Type B pancreatic cell (in vitro differentiated cells): ENCODE measurements at regions not wholly inside any gene's neighbourhood (a gene's known extent, or its start where the extent isn't known, plus 50 kb on each side); places are given as distances from the start of the nearest gene placed in this dataset.

Source experiments
- DNase-seq: peaks from one replicate; pipeline ENCODE4 v3.0.0; 2021; ENCODE audit warnings: mixed read lengths; ENCODE audit not compliant: unreplicated experiment; ENCODE audit errors: extremely low spot score
- H3K27ac Mint-ChIP-seq: 2 replicates; pipeline ENCODE4 v1.8.0; 2021; ENCODE audit warnings: mild to moderate bottlenecking, mixed read lengths
- H3K27me3 Mint-ChIP-seq: 2 replicates; pipeline ENCODE4 v1.8.0; 2021; ENCODE audit warnings: mixed read lengths
- H3K36me3 Mint-ChIP-seq: 2 replicates; pipeline ENCODE4 v1.8.0; 2021; ENCODE audit warnings: mixed read lengths
- H3K4me1 Mint-ChIP-seq: one replicate; pipeline ENCODE4 v1.8.0; 2021; ENCODE audit warnings: mixed read lengths; ENCODE audit not compliant: unreplicated experiment
- H3K4me3 Mint-ChIP-seq: 2 replicates; pipeline ENCODE4 v1.8.0; 2021; ENCODE audit warnings: mild to moderate bottlenecking, mixed read lengths
- H3K9me3 Mint-ChIP-seq: 2 replicates; pipeline ENCODE4 v1.8.0; 2021; ENCODE audit warnings: mixed read lengths
- CTCF ChIP-seq: fragments of 200-600 bp; sonication (generic); conservative IDR thresholded peaks from 2 replicates; pipeline ENCODE4 v1.5.0; 2021; ENCODE audit warnings: antibody characterized with exemption, mild to moderate bottlenecking

- Mint-ChIP-seq H3K4me3 (no peak overlapping the region), H3K36me3 (no peaks in the 10 kb centered on the region), H3K27ac (no peak overlapping the region), H3K4me1 (peaks cover 3% of the 10 kb centered on the region), H3K9me3 (no peaks in the 10 kb centered on the region), H3K27me3 (no peaks in the 10 kb centered on the region)
- no peak for TF ChIP-seq CTCF
- DNase-seq = no peak
These were observed 72.4 kb upstream of the C1GALT1 start for GRCh38 chr7:7109934-7110333.

- H3K27ac Mint-ChIP-seq = no peak overlapping the region
- no peaks in the 10 kb centered on the region for H3K27me3 Mint-ChIP-seq
- peaks cover 3% of the 10 kb centered on the region for H3K4me1 Mint-ChIP-seq
- TF ChIP-seq CTCF = no peak
- H3K9me3 Mint-ChIP-seq = no peaks in the 10 kb centered on the region
- no peaks in the 10 kb centered on the region for H3K36me3 Mint-ChIP-seq
- no peak for DNase-seq
- H3K4me3 Mint-ChIP-seq = no peak overlapping the region
These were observed 71.6 kb upstream of the C1GALT1 start for GRCh38 chr7:7110706-7111105.

- no peaks in the 10 kb centered on the region for H3K9me3 Mint-ChIP-seq
- no peak overlapping the region for H3K4me3 Mint-ChIP-seq
- H3K27ac Mint-ChIP-seq = no peak overlapping the region
- DNase-seq = no peak
- H3K36me3 Mint-ChIP-seq = no peaks in the 10 kb centered on the region
- no peak for TF ChIP-seq CTCF
- peaks cover 3% of the 10 kb centered on the region for H3K4me1 Mint-ChIP-seq
- no peaks in the 10 kb centered on the region for H3K27me3 Mint-ChIP-seq
These were observed 69.5 kb upstream of the C1GALT1 start for GRCh38 chr7:7112868-7113267.

- TF ChIP-seq CTCF = no peak
- H3K27me3 Mint-ChIP-seq = no peaks in the 10 kb centered on the region
- H3K9me3 Mint-ChIP-seq = no peaks in the 10 kb centered on the region
- H3K27ac Mint-ChIP-seq = no peak overlapping the region
- peak overlapping the region; percentile 22 for H3K4me3 Mint-ChIP-seq
- no peaks in the 10 kb centered on the region for H3K36me3 Mint-ChIP-seq
- H3K4me1 Mint-ChIP-seq = peaks cover 8% of the 10 kb centered on the region
- no peak for DNase-seq
These were observed 67.6 kb upstream of the C1GALT1 start for GRCh38 chr7:7114575-7115291.

GRCh38 chr7:7117935-7118586 is 64.3 kb upstream of the C1GALT1 start:
- no peaks in the 10 kb centered on the region for H3K27me3 Mint-ChIP-seq
- H3K4me3 Mint-ChIP-seq = no peak overlapping the region
- DNase-seq = no peak
- no peaks in the 10 kb centered on the region for H3K36me3 Mint-ChIP-seq
- no peak for TF ChIP-seq CTCF
- peaks cover 8% of the 10 kb centered on the region for H3K4me1 Mint-ChIP-seq
- H3K9me3 Mint-ChIP-seq = no peaks in the 10 kb centered on the region
- H3K27ac Mint-ChIP-seq = no peak overlapping the region
